ENCODE measurements at regions not wholly inside any gene's neighbourhood (a gene's known extent, or its start where the extent isn't known, plus 50 kb on each side); places are given as distances from the start of the nearest gene placed in this dataset.

DNA sequence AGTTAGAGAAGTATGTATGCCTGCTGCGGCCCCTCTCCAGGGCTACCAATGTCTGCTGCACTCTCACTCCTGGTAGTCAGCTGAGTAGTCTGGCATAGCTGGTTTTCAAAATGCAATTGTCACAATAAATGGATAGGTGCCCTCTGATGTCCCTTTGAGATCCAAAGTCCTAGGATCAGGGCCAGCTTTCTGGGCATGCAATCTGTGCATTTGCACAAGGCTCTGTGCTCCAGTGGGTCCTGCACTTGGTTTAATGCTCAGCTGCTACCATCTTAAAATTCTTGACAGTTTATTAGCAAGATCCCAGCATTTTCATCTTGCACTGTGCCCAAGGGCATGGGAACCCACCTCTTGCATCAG lies 233.8 kb downstream of the LTN1 start:
- WGBS, 3 donors: 54 to 96% (median 93%) methylated on average over 1 of the region's 1 CpG
- H3K36me3 ChIP-seq: no peaks in the 10 kb centered on the region
- no peaks in the 10 kb centered on the region for H3K9me3 ChIP-seq
- no peaks in the 10 kb centered on the region for H3K27me3 ChIP-seq
- no peak overlapping the region for H3K4me3 ChIP-seq
- DNase-seq: no peak
- TF ChIP-seq POLR2A (IDR thresholded peaks at IDR 0.05) (no peak), CTCF (IDR thresholded peaks at IDR 0.05) (no peak), EP300 (IDR thresholded peaks at IDR 0.05) (no peak)
- intact Hi-C loops (cut with DNase I): no loop called here
- peaks cover 8% of the 10 kb centered on the region for H3K4me1 ChIP-seq (ENCODE audit: insufficient read depth)
- H3K27ac ChIP-seq: no peak overlapping the region

- intact Hi-C loops (cut with DNase I): no loop called here
- 65 to 80% (median 70%) methylated on average over 7 of the region's 7 CpGs for WGBS, 3 donors
- Histone ChIP-seq H3K36me3 (no peaks in the 10 kb centered on the region), H3K9me3 (no peaks in the 10 kb centered on the region), H3K4me1 (ENCODE audit: insufficient read depth) (peaks cover 8% of the 10 kb centered on the region), H3K4me3 (no peak overlapping the region), H3K27me3 (no peaks in the 10 kb centered on the region), H3K27ac (no peak overlapping the region)
- no peak for DNase-seq
- TF ChIP-seq POLR2A (IDR thresholded peaks at IDR 0.05) (no peak), EP300 (IDR thresholded peaks at IDR 0.05) (no peak), CTCF (IDR thresholded peaks at IDR 0.05) (no peak)
These were observed 234.4 kb downstream of the LTN1 start for GRCh38 chr21:28758042-28758882.

- H3K4me3 ChIP-seq: no peak overlapping the region
- DNase-seq: no peak
- peak overlapping the region in 1 of 2 donors; percentile 46 for H3K27ac ChIP-seq
- no peaks in the 10 kb centered on the region for H3K9me3 ChIP-seq
- WGBS, 3 donors: 54 to 71% (median 62%) methylated on average over 3 of the region's 3 CpGs
- peaks cover 8% of the 10 kb centered on the region for H3K4me1 ChIP-seq (ENCODE audit: insufficient read depth)
- intact Hi-C loops (cut with DNase I): no loop called here
- H3K27me3 ChIP-seq: no peaks in the 10 kb centered on the region
- TF ChIP-seq EP300 (IDR thresholded peaks at IDR 0.05) (no peak), CTCF (IDR thresholded peaks at IDR 0.05) (no peak), POLR2A (IDR thresholded peaks at IDR 0.05) (no peak)
- H3K36me3 ChIP-seq: no peaks in the 10 kb centered on the region
These were observed 237.8 kb downstream of the LTN1 start for GRCh38 chr21:28754862-28755261.

DNA sequence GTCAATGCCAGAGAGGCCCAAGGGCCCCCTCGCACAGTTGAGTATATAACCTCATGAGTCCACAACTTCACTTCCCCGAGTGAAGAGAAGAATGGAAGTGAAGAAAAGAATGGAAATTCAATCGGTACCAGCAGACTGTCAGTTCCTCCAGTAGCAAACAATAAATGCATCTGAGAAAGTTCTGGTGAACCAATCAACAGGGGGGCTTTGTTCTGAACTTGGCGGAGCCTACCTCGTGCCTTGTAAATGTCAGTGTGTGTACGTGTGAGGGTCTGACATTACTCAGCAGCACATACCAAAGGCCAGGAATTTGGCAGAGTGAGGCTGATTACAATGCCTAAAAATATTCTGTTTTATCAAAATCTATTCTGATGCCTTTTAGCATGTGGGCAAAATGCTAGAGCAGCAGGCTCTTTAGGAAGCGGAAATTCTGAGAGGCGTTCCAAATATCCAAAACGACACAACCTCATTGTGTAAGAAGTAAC lies 238.5 kb downstream of the LTN1 start:
- peak in 4 of 5 donors; percentile 27 to 46 (median 43) for DNase-seq
- Histone ChIP-seq H3K4me3 (no peak overlapping the region), H3K4me1 (ENCODE audit: insufficient read depth) (peaks cover 10% of the 10 kb centered on the region), H3K9me3 (no peaks in the 10 kb centered on the region), H3K27ac (peak overlapping the region in 1 of 2 donors; percentile 61), H3K36me3 (no peaks in the 10 kb centered on the region), H3K27me3 (no peaks in the 10 kb centered on the region)
- 24 to 43% (median 26%) methylated on average over 9 of the region's 9 CpGs for WGBS, 3 donors
- no peak for TF ChIP-seq POLR2A (IDR thresholded peaks at IDR 0.05)
- TF ChIP-seq CTCF (IDR thresholded peaks at IDR 0.05): no peak
- no peak for TF ChIP-seq EP300 (IDR thresholded peaks at IDR 0.05)
- intact Hi-C loops (cut with DNase I): no loop called here
